ENCODE measurements at regions not wholly inside any gene's neighbourhood (a gene's known extent, or its start where the extent isn't known, plus 50 kb on each side); places are given as distances from the start of the nearest gene placed in this dataset.

DNA sequence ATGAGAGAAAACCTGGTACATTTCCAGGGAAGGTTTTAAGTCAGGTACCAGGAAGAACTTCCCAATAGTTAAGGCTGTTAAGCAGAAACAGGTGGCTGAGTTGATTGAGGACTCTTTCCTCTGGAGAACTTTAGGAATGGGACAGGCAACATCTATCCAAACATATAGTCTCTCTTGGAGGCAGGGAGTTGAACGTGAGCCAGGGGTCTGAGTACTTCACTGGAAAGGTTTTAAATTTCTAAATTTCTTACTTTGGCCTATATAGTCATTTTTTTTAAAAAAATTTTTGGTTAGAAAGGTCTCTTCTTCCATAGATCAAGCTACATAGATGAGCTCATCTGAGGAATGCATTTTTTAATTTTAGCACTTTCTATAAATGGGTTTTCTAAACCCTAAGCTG is 261.4 kb upstream of the TCF4 start:
- no peak overlapping the region for H3K27ac ChIP-seq (ENCODE audit: low read length)
- no peaks in the 10 kb centered on the region for H3K4me1 ChIP-seq (ENCODE audit: control insufficient read depth, insufficient read depth, low read length)
- no peaks in the 10 kb centered on the region for H3K36me3 ChIP-seq (ENCODE audit: control insufficient read depth, insufficient read depth, low read length)
- no peaks in the 10 kb centered on the region for H3K27me3 ChIP-seq (ENCODE audit: control insufficient read depth, insufficient read depth, low read length)
- no CpG with 5 or more reads among the region's 1 CpG for WGBS (ENCODE audit: insufficient coverage, insufficient read length)
- no peaks in the 10 kb centered on the region for H3K9me3 ChIP-seq (ENCODE audit: control insufficient read depth, insufficient read depth, low read length)
- H3K4me3 ChIP-seq (ENCODE audit: low read length), result no peak overlapping the region
- DNase-seq (ENCODE audit: low read depth, low spot score), result no peak

DNA sequence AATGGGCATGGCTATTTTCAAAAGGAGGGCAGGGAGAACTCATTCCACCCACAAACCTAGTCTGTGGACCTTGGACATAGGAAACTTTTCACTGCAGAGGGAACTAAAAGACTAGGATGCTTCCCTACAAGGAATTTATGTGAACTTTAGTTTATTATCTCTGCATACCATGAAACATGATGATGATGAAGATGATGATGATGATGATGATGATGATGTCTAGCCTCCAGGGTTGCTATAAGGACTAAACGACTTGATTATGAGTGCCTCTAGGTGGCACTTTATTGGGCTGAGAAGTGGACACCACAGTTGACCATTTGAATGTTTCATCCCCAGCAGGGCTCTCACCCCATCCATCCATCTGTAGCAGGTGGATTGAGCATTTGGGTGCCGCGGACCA is 260.0 kb upstream of the TCF4 start:
- H3K36me3 ChIP-seq (ENCODE audit: control insufficient read depth, insufficient read depth, low read length), result no peaks in the 10 kb centered on the region
- no peaks in the 10 kb centered on the region for H3K4me1 ChIP-seq (ENCODE audit: control insufficient read depth, insufficient read depth, low read length)
- no peaks in the 10 kb centered on the region for H3K27me3 ChIP-seq (ENCODE audit: control insufficient read depth, insufficient read depth, low read length)
- H3K9me3 ChIP-seq (ENCODE audit: control insufficient read depth, insufficient read depth, low read length), result no peaks in the 10 kb centered on the region
- DNase-seq (ENCODE audit: low read depth, low spot score), result no peak
- H3K4me3 ChIP-seq (ENCODE audit: low read length), result no peak overlapping the region
- no CpG with 5 or more reads among the region's 3 CpGs for WGBS (ENCODE audit: insufficient coverage, insufficient read length)
- H3K27ac ChIP-seq (ENCODE audit: low read length), result no peak overlapping the region

DNA sequence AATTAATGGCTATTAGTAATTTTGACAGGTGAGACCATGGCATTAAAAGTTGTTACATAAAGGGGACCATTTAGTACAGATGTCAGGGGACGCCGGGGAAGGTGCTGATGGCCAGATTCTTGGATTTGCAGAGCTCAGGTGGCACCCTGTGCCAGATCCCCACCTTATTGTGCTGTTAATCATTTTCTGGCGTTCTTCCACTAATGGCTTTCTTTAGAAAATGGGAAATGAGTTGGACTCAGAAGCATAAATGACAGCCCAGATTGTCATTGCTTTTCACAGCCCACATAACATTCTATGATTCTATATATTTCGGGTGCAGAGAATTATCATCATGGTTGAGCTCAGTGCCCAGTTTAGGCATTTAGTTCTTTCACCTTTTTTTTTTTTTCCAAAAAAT is 257.2 kb upstream of the TCF4 start:
- WGBS (ENCODE audit: insufficient coverage, insufficient read length), result no CpG with 5 or more reads among the region's 4 CpGs
- Histone ChIP-seq H3K27me3 (ENCODE audit: control insufficient read depth, insufficient read depth, low read length) (no peaks in the 10 kb centered on the region), H3K9me3 (ENCODE audit: control insufficient read depth, insufficient read depth, low read length) (no peaks in the 10 kb centered on the region), H3K4me3 (ENCODE audit: low read length) (no peak overlapping the region), H3K36me3 (ENCODE audit: control insufficient read depth, insufficient read depth, low read length) (no peaks in the 10 kb centered on the region), H3K4me1 (ENCODE audit: control insufficient read depth, insufficient read depth, low read length) (no peaks in the 10 kb centered on the region), H3K27ac (ENCODE audit: low read length) (no peak overlapping the region)
- DNase-seq (ENCODE audit: low read depth, low spot score), result no peak

DNA sequence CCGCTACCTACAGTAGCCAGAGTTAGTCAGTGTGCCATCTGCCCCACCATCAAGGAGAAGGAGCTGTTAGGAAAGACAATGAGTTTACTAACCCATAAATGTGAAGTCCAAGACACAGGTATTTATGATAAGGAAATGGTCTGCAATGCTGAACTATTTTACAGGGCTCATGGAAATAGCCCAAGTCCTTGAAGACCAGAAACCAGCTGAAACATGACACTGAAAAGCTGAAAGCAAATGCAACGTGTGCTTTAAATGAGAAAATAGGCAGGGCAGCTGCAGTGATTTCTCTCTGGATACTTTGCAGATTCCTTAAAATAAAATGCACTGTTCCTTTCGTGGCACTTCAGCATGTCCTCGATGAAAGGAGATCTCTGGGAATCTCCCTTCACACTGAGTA is 256.4 kb upstream of the TCF4 start:
- Histone ChIP-seq H3K4me1 (ENCODE audit: control insufficient read depth, insufficient read depth, low read length) (no peaks in the 10 kb centered on the region), H3K9me3 (ENCODE audit: control insufficient read depth, insufficient read depth, low read length) (no peaks in the 10 kb centered on the region), H3K27me3 (ENCODE audit: control insufficient read depth, insufficient read depth, low read length) (no peaks in the 10 kb centered on the region), H3K4me3 (ENCODE audit: low read length) (no peak overlapping the region), H3K27ac (ENCODE audit: low read length) (no peak overlapping the region), H3K36me3 (ENCODE audit: control insufficient read depth, insufficient read depth, low read length) (no peaks in the 10 kb centered on the region)
- WGBS (ENCODE audit: insufficient coverage, insufficient read length), result no CpG with 5 or more reads among the region's 4 CpGs
- no peak for DNase-seq (ENCODE audit: low read depth, low spot score)

DNA sequence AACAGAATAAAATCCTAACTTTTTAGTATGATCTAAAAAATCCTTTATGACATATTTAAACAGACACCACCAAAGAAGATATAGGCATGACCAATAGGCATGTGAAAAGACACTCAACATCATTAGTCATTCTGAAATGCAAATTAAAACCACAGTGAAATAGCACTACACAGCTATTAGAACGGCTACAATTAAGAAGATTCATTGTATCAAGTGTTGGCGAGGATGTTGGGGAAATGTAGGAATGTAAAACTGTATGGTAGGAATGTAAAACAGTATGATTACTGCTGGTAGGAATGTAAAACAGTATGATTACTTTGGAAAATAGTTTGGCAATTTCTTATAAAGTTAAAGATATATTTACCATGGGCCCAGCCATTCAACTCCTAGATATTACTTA is 253.3 kb upstream of the TCF4 start:
- no peak for DNase-seq (ENCODE audit: low read depth, low spot score)
- no peaks in the 10 kb centered on the region for H3K9me3 ChIP-seq (ENCODE audit: control insufficient read depth, insufficient read depth, low read length)
- no peak overlapping the region for H3K4me3 ChIP-seq (ENCODE audit: low read length)
- WGBS (ENCODE audit: insufficient coverage, insufficient read length), result 100% methylated on average over 1 of the region's 2 CpGs
- H3K36me3 ChIP-seq (ENCODE audit: control insufficient read depth, insufficient read depth, low read length), result no peaks in the 10 kb centered on the region
- no peaks in the 10 kb centered on the region for H3K27me3 ChIP-seq (ENCODE audit: control insufficient read depth, insufficient read depth, low read length)
- no peak overlapping the region for H3K27ac ChIP-seq (ENCODE audit: low read length)
- no peaks in the 10 kb centered on the region for H3K4me1 ChIP-seq (ENCODE audit: control insufficient read depth, insufficient read depth, low read length)

DNA sequence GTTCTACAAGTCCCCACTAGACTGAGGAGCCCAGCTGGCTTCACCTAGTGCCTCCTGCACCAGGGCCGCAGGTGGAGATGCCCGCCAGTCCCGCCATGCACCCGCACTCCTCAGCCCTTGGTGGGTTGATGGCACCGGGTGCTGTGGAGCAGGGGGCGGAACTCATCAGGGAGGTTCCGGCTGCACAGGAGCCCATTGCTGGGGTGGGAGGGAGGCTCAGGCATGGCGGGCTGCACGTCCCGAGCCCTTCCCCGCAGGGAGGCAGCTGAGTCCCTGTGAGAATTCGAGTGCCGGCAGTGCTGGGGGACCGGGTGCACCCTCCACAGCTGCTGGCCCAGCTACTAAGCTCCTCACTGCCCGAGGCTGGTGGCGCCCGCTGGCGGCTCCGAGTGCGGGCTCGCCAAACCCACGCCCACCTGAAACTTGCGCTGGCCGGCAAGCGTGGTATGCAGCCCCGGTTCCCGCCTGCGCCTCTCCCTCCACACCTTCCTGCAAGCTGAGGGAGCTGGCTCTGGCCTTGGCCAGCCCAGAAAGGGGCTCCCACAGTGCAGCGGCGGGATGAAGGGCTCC is 252.7 kb upstream of the TCF4 start:
- H3K36me3 ChIP-seq (ENCODE audit: control insufficient read depth, insufficient read depth, low read length), result no peaks in the 10 kb centered on the region
- no peaks in the 10 kb centered on the region for H3K27me3 ChIP-seq (ENCODE audit: control insufficient read depth, insufficient read depth, low read length)
- DNase-seq (ENCODE audit: low read depth, low spot score), result no peak
- H3K4me3 ChIP-seq (ENCODE audit: low read length), result no peak overlapping the region
- H3K27ac ChIP-seq (ENCODE audit: low read length), result no peak overlapping the region
- H3K4me1 ChIP-seq (ENCODE audit: control insufficient read depth, insufficient read depth, low read length), result no peaks in the 10 kb centered on the region
- WGBS (ENCODE audit: insufficient coverage, insufficient read length), result no CpG with 5 or more reads among the region's 30 CpGs
- no peaks in the 10 kb centered on the region for H3K9me3 ChIP-seq (ENCODE audit: control insufficient read depth, insufficient read depth, low read length)

DNA sequence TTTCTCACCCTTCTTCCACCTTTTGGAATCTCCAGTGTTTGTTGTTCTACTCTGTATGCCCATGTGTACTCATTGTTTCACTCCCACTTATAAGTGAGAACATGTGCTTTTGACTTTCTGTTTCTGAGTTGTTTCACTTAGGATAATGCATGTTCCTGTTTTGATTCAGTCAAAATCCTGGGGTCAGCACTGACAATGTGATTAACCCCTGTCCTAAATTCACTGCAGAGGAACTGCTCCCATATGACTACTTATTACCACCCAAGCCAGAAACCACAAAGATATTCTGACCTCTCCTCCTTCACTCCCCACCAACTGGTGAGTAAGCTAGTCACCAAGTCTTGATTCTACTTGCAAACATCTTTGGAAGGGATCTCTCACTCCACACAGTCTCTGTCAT is 251.4 kb upstream of the TCF4 start:
- Histone ChIP-seq H3K36me3 (ENCODE audit: control insufficient read depth, insufficient read depth, low read length) (no peaks in the 10 kb centered on the region), H3K27me3 (ENCODE audit: control insufficient read depth, insufficient read depth, low read length) (no peaks in the 10 kb centered on the region), H3K4me3 (ENCODE audit: low read length) (no peak overlapping the region), H3K4me1 (ENCODE audit: control insufficient read depth, insufficient read depth, low read length) (no peaks in the 10 kb centered on the region), H3K9me3 (ENCODE audit: control insufficient read depth, insufficient read depth, low read length) (no peaks in the 10 kb centered on the region), H3K27ac (ENCODE audit: low read length) (no peak overlapping the region)
- DNase-seq (ENCODE audit: low read depth, low spot score), result no peak

DNA sequence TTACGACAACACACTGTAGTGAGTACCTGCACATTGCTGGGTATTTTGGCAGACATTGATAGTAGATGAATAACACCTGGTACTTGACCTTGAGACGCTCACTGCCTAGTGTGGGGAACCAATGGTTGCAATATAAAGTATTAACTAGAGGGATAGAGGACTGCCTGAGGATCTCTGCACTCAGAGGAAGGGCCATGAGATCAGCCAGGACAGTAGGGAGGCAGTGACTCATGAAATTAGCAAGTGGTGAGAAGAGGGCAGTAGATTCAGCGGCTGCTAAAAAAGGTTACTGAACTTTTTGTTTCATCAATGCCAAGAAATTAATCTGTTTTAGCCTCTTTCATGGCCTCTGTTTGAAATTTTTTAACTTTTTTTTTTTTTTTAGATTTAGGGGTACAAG is 250.8 kb upstream of the TCF4 start:
- no peak for DNase-seq (ENCODE audit: low read depth, low spot score)
- H3K4me1 ChIP-seq (ENCODE audit: control insufficient read depth, insufficient read depth, low read length), result no peaks in the 10 kb centered on the region
- no peaks in the 10 kb centered on the region for H3K9me3 ChIP-seq (ENCODE audit: control insufficient read depth, insufficient read depth, low read length)
- no CpG with 5 or more reads among the region's 3 CpGs for WGBS (ENCODE audit: insufficient coverage, insufficient read length)
- no peak overlapping the region for H3K27ac ChIP-seq (ENCODE audit: low read length)
- H3K36me3 ChIP-seq (ENCODE audit: control insufficient read depth, insufficient read depth, low read length), result no peaks in the 10 kb centered on the region
- H3K27me3 ChIP-seq (ENCODE audit: control insufficient read depth, insufficient read depth, low read length), result no peaks in the 10 kb centered on the region
- no peak overlapping the region for H3K4me3 ChIP-seq (ENCODE audit: low read length)

DNA sequence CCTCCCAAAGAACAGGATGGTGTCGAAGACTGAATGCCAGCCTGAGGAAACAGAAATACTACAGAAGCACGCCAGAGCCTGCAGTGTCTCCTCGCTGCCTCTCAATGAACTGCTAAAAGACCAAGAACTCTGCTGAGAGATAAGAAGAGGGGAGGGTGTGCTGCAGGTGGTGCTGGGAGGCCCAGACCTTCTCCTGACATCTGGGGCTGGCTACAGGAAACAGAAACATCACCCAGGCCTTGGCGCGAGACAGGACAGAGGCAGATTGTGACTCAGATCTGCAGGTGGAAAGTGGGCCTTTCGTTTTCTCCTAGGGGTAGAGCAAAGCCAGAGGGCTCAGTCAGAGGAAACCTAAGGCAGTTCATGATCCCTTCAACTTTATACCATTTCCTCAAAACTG is 250.3 kb upstream of the TCF4 start:
- WGBS (ENCODE audit: insufficient coverage, insufficient read length), result no CpG with 5 or more reads among the region's 6 CpGs
- H3K27me3 ChIP-seq (ENCODE audit: control insufficient read depth, insufficient read depth, low read length), result no peaks in the 10 kb centered on the region
- no peak for DNase-seq (ENCODE audit: low read depth, low spot score)
- H3K4me1 ChIP-seq (ENCODE audit: control insufficient read depth, insufficient read depth, low read length), result no peaks in the 10 kb centered on the region
- no peaks in the 10 kb centered on the region for H3K9me3 ChIP-seq (ENCODE audit: control insufficient read depth, insufficient read depth, low read length)
- no peak overlapping the region for H3K27ac ChIP-seq (ENCODE audit: low read length)
- no peak overlapping the region for H3K4me3 ChIP-seq (ENCODE audit: low read length)
- no peaks in the 10 kb centered on the region for H3K36me3 ChIP-seq (ENCODE audit: control insufficient read depth, insufficient read depth, low read length)

DNA sequence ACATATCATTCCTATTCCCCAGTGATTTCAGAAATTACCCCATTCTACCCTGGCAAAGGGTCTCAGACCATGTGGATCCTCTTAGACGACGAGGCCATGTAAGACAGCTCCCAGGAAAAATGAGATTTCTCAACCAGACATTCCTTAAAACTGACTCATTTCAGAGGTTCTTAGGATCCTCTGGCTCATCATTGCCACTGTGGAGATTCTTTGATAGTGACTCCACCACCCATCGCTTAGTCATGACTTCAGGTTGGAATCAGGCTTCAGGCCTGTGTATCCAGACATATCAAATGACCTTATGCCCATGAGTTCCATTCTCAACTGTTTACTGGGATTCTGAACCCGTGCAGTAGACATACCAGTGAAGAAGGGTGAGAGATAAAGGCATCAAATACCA is 245.6 kb upstream of the TCF4 start:
- no CpG with 5 or more reads among the region's 4 CpGs for WGBS (ENCODE audit: insufficient coverage, insufficient read length)

DNA sequence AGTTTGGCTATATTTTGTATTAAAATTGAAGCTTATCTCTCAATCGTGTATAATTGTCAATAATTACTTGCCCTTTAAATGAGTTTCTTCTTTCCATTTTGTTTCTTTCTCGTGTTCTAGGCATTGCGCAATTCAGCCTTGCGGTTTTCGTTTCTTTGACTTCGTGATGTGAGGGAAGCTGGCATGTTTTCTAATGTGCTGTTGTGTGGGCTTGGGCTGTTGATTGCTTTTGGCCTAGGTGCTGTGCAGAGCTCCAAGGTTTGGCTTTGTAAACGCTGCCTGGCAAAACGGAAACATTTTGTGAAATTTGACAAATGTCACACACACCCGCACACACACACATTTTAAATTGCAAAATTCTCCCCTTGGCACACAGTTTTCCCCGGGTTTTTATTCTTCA is 242.6 kb upstream of the TCF4 start:
- 100% methylated on average over 1 of the region's 10 CpGs for WGBS (ENCODE audit: insufficient coverage, insufficient read length)
- DNase-seq (ENCODE audit: low read depth, low spot score), result no peak
- Histone ChIP-seq H3K27ac (ENCODE audit: low read length) (no peak overlapping the region), H3K9me3 (ENCODE audit: control insufficient read depth, insufficient read depth, low read length) (no peaks in the 10 kb centered on the region), H3K4me1 (ENCODE audit: control insufficient read depth, insufficient read depth, low read length) (no peaks in the 10 kb centered on the region), H3K36me3 (ENCODE audit: control insufficient read depth, insufficient read depth, low read length) (no peaks in the 10 kb centered on the region), H3K4me3 (ENCODE audit: low read length) (no peak overlapping the region), H3K27me3 (ENCODE audit: control insufficient read depth, insufficient read depth, low read length) (no peaks in the 10 kb centered on the region)

More for the DNA sequence above, 245.6 kb upstream of the TCF4 start:
- DNase-seq (ENCODE audit: low read depth, low spot score), result no peak
- Histone ChIP-seq H3K36me3 (ENCODE audit: control insufficient read depth, insufficient read depth, low read length) (no peaks in the 10 kb centered on the region), H3K9me3 (ENCODE audit: control insufficient read depth, insufficient read depth, low read length) (no peaks in the 10 kb centered on the region), H3K27ac (ENCODE audit: low read length) (no peak overlapping the region), H3K4me1 (ENCODE audit: control insufficient read depth, insufficient read depth, low read length) (no peaks in the 10 kb centered on the region), H3K4me3 (ENCODE audit: low read length) (no peak overlapping the region), H3K27me3 (ENCODE audit: control insufficient read depth, insufficient read depth, low read length) (no peaks in the 10 kb centered on the region)
